Endothelial cell of umbilical vein (primary cell): ENCODE measurements at regions not wholly inside any gene's neighbourhood (a gene's known extent, or its start where the extent isn't known, plus 50 kb on each side); places are given as distances from the start of the nearest gene placed in this dataset.

Source experiments
- CTCF ChIP-seq, 2 donors: IDR thresholded peaks; 1 replicate in 1 of 2; 2 replicates in 1 of 2; pipeline ENCODE4 v1.5.1; 2011; ENCODE audit warnings: low read length in 2 of 2, mild to moderate bottlenecking in 2 of 2, moderate library complexity in 2 of 2, control low read depth in 1 of 2, inconsistent platforms in 1 of 2, low read depth in 1 of 2; ENCODE audit not compliant: insufficient read depth in 1 of 2; ENCODE audit errors: extremely low read depth in 1 of 2
- POLR2A ChIP-seq: IDR thresholded peaks from 2 replicates; pipeline ENCODE4 v1.6.1; 2012; ENCODE audit warnings: low read depth, mild to moderate bottlenecking, control low read depth, low read length

GRCh38 chr7:34236839-34237492 lies 331.6 kb downstream of the BMPER start:
- TF ChIP-seq POLR2A (no peak), CTCF (IDR thresholded peaks at IDR 0.05; ENCODE audit: extremely low read depth in 1 of 2, insufficient read depth in 1 of 2, low read depth in 1 of 2, low read length in 2 of 2) (no peak)
